ENCODE measurements at regions not wholly inside any gene's neighbourhood (a gene's known extent, or its start where the extent isn't known, plus 50 kb on each side); places are given as distances from the start of the nearest gene placed in this dataset.

DNA sequence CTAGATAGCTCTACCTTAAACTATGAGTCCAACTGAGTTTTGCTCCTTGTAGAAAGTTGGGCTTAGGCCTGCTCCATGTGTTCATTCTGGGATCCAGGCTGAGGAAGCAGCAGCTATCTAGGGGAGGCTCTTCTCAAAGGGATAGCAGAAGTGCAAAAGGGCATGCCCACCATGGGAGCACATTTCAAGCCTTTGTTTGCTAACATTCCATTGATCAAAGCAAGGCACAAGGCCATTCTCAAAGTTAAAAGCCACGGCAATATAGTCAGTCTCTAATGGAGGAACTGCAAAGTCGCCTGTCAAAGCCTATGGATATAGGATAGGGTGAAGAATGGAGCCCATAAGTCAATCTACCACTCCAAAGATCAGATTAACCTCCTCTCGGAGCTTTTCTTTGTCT lies 488.1 kb upstream of the ARX start:
- DNase-seq, result no peak

DNA sequence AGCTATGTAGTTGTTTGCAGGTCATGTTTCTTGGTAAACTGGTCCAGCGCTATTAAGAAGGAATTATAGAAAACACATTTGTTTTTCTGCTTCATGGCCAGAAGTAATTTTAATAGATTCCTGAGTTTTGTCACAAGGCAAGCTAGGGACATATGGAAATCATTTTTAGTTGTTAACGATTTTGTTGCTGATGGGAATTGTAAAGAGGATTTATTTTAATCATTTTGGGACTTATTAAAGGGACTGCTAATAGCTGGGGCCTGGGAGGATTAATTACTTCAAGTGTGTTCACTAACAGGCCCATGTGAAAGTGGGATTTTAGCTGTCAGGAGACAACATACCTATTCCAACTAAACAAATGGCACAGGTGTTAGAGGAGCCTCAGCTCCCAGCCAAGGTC lies 492.0 kb upstream of the ARX start:
- peak in 1 of 3 donors; percentile 38 for DNase-seq

DNA sequence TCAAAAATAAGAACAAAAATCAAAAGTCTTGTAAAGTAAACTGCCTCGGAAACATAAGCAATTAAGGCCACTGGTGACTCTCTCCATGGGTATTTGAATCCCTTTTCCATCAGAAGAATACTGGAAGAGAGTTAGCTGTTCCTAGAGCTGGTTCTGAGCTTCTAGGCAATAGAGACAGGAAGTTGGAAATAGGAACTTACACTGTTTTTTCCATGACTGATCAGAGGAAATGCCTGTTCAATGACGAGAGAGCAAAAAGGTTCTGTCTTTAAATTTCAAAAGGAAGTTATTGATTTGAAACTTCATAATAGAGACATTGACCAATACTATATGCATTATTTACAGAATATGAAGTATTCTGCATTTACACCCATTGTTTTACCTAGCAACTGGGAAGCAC lies 503.5 kb upstream of the ARX start:
- DNase-seq, result peak in 1 of 3 donors; percentile 10

DNA sequence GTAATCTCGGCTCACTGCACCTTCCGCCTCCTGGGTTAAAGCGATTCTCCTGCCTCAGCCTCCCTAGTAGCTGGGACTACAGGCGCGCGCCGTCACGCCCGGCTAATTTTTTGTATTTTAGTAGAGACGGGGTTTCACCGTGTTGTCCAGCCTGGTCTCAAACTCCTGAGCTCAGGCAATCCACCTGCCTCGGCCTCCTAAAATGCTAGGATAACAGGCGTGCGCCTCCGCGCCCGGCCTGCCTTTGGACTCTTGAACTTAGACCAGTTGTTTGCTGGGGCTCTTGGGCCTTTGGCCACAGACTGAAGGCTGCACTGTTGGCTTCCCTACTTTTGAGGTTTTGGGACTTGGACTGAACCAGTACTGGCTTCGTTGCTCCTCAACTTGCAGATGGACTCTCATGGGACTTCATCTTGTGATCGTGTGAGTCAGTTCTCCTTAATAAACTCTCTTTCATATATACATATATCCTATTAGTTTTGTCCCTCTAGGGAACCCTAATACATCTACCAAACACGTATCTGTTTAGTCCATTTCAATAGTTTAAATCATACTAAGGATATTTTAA lies 506.8 kb upstream of the ARX start:
- peak in 2 of 3 donors; percentile 33 to 64 for DNase-seq

DNA sequence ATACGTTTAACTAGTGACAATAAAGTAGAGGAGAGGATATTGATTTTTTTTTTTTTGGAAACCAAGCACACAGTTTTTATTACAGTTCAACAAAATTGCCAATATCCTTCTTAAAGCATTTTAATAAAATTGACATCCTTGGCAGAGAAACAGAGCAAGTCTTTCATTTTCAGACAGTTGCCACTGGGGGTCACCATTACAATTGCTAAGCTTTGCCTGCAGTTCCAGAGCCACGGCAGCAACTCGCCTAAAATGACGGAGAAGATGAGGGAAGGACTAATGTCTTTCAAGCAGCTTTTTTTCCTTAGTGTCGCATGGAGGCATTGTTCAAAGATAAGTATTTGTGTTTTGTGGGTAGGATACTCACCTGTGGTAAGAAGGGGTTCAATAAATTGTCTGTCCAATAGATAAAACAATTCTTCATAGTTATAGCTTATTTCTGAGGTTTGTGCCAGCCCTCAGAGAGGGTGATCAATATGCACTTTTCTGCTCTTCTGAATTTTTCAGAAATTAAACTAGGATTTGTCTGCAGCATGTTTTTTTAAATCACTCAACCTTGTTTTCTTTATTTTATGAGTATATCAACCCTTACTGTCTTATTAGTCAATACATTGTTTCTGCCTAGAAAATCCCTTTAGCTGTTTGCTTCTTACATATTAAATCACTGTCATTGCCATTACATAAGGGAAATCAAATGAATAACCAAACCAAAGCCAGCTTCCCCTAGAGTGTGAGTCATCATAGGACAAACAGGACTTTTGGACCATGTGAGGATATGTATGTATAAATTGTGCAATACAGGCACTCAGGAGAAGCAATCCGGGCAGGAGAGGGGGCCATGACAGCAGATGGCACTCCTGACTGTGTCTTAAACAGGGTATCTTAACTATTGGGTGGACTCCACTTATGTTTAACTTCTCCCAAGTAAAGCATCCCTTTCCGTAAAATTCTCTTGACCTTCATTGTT lies 508.1 kb upstream of the ARX start:
- peak; percentile 45 to 78 (median 61) for DNase-seq

DNA sequence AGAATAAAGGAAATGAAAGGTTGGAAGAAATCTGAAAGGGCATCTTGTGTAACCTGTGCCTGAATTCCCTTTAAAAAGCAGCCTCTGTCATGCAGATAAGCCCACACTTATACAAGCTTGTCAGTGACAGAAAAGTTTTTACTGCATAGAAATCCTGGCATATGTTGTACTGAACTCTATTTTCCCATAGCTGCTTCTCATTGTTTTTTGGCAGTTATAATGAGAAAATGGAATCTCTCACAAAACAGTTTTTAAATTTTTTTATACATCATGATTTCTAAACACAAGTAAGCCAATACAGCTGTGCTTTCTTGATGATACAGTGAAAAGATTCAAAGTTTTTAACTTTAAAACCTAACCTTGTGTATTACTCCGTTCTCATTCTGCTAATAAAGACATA lies 511.4 kb upstream of the ARX start:
- peak in 2 of 3 donors; percentile 16 to 46 for DNase-seq

DNA sequence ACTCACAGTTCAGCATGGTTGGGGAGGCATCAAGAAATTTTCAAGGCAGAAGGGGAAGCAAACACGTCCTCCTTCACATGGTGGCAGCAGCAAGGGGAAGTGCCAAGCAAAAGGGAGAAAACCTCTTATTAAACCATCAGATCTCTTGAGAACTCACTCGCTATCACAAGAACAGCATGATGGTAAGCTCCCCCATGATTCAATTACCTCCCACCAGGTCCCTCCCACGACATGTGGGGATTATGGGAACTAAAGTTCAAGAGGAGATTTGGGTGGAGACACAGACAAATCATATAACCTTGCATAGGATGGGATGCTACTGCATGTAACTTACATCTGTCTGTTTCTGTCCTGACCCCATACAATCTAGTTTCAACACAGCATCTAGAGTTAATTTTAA lies 511.8 kb upstream of the ARX start:
- peak in 1 of 3 donors; percentile 24 for DNase-seq

DNA sequence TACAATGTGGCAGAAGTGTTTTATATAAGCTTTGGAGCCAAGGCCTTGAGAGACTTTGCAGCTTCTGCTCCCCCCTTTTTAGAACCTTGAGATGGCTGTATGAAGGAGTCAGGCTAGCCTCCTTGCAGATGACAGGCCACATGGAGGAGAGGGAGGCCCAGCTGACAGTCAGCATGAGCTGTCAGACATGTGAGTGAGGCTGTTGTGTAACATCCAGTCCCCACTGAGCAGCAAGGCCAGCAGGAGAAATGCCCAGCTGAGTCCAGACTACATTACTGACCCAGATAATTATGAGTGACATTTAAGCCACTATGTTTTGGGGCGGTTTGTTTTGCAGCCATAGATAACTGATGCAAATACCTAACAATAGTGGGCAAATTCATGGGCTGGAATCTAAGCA lies 515.3 kb upstream of the ARX start:
- no peak for DNase-seq

DNA sequence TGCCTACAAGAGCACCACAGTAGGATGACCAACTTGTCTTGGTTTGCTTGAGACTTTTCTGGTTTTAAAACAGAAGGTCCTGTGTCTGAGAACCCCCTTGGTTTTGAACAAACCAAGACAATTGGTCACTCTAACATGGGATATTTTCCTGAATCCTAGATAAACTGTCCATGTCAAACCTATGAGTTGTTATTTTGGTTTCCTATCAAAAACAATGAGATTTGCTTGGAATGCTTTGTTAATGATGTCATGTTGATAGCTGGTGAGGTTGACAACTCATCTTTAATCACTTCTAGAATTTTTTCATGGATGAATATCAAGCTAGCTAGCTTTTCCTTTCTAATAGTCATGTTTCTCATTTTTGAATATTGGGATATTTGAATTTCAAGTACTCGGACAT lies 518.3 kb upstream of the ARX start:
- DNase-seq, result no peak

DNA sequence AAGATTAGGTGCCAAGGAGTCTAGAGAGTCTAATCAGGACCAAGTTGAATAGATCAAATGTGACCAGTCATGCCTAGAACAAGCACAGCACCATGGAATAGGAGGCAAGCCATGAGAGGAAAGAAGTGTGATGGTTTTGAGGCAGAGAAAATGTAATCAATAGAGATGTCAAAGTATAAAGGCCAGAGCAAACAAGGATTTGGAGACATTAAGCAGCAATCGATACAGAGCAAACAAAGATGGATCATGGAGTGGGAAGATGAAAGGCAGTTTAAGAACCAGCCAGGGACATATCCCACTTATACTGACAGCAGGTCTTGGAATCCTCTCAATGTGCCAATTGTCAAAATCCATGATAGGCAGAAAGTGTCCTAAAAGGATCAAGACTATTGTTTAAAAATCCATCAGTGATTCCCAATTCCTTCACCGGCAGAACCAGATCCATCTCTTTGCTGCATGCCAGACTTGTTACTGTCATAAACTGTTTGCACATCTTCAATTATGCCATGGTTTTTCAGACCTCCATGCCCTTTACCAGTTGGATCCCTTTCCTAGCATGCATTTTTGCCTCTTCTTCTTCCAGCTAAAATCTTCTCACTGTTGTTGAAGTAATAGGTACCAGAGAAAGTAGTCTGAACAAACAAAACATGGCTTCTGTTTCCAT lies 520.7 kb upstream of the ARX start:
- DNase-seq, result no peak

DNA sequence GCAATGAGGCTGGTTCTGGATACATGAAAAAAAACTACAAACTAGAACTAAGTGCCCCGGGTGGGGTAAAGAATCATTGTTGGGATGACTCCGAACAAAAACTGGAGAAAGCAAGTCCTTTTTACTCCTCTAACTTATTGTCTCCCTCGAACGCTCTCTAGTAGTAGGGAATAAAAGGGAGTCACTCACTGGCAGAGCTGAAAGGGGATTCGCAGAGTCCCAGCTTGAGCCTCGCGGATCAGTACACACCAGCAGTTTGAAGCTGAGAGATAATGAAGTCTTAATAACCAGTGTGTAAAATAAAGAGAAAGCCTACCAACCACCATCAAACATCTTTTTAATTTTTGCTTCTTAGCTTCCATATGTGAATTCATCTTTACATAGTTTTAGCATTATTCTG lies 521.9 kb upstream of the ARX start:
- DNase-seq, result no peak

DNA sequence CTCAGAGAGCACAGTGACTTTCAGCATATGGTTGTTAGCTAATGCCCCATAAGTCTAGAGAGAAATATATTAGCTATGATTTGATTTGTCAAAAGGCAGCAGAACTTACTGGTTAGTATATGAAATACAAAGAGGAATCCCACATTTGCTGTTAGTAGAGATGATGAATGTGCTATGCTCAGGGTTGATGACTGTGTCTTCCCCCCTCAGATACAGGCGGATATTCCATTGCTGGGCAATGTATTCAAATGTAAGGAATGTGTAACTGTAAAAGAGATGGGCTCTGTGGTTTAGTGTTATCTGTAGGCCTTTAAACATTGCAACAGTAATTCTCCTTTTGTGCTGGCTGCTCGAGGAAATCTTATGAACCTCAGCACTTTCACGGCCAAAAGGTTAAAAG lies 528.9 kb upstream of the ARX start:
- peak in 1 of 3 donors; percentile 48 for DNase-seq

DNA sequence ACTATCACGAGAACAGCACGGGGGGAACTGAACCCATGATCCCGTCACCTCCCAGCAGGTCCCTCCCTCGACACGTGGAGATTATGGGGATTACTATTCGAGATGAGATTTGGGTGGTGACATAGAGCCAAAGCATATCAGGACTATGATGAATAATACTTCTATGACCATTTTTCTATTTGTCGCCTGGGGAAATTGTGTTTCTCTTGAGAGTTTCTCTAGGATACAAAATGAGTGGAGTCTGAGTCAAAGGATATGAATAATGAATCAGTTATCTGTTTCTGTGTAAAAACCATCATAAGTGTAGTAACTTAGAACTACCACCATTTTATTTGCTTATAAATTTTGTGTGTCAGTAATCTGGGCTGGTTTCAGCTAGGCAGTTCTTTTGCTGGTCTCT lies 533.0 kb upstream of the ARX start:
- DNase-seq, result no peak

DNA sequence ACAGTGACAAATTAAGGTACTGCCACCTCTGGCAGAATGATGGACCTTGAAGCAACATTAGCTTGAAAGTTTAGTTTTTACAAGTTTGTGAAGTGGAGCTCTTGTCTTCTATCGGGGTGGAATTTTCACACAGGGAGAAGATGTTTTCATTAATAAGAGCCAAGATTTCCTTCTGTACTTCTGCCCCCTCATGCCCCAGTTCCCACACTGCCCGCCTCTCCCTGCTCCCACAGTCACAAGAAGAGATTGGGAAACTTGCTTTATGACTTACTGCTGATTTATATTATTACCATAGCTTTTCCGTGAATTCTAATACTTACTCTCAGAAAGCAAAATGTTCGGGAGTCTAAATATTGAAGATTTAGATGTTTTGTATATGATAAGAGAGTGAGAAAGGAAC lies 539.8 kb upstream of the ARX start:
- no peak for DNase-seq

DNA sequence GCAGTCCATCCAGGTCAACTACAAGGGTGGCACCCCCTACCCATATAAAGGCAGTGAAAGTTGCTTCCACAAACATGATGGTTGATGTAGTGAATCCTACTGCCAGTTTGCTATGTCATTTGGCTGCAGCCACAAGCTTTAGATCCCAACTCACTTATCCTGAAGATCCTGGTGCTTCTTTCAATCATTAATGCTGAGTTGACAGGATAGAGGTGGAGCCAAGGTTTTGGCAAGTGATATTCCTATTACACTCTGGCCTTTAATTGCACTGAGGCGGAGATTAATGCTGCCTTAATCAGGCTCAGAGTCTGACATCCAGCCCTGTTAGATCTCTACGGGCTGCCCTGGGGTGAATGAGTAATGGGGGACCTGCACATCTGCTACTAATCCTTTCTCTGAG lies 542.4 kb upstream of the ARX start:
- no peak for DNase-seq

DNA sequence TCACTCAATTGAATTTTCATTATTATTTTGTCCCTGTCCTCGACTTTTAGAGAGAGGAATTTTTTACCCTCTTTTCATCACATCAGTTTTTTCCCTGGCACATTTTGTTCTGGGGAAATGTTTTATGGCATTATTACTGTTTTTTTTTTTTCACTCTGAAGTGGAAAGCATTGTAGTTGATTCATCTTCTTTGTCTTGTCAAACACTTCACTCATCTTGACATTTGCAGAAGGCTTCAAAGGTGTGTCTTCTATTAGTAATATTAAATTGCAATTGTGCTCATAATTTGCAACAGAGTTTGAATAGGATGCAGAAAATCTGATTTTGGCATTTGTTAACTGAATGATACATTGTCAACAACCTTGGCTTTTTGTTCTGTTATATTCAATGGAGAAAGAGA lies 545.4 kb upstream of the ARX start:
- DNase-seq, result no peak

DNA sequence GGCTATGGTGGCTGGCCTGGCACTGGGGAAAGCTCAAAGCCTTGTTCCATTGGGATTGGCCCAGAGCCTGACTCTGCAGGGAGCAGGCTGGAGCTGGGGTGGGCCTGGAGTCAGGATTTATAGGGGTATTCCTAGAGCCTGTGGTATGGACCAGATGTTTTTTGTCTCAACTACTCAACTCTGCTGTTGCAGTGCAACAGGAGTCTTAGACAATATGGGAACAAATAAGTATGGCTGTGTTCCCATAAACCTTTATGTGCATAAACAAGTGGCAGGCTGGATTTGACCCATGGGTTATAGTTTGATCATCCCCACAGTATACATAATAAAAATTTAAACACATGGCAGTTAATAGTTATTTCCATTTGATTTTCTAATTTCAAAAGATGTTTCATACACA lies 557.9 kb upstream of the ARX start:
- DNase-seq, result no peak

DNA sequence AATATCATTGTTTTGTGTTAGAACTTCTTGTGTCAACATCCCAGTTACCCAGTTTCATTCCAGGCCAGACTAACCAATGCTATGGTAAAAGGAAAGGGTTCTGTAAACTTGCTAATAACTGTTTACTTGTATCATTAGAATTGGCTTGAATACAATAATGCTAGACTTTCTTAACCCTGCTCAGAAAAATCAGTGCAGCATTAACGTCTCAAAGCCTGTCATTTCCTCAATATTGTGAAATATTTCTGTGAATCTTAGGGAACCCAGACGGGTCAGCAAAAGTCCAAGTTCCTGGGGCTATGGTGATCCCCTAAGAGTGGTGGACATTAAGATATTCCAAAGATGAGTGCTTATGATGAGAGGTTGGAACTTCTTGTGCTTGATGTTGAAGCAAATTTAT lies 541.2 kb upstream of the MAGEB18 start:
- DNase-seq, result no peak

DNA sequence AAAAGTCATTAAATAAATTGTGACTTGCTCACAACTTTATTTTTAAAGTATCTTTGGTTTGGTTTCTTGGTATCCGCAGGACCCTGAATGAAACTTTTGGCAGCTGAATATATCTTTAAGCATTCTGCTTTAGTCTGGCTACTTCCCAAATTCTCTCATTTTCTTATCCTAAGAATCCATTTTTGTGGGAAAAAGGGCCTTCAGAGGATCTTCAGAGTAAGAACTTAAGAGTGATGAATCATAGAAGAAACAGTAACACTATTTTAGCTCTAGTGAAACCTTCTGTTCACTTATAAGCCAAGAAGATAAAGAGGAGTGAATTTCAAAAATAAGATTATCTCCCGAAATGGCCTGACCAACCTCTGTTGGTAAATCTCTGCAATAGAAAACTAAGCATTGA lies 540.6 kb upstream of the MAGEB18 start:
- peak; percentile 4 to 22 (median 6) for DNase-seq

DNA sequence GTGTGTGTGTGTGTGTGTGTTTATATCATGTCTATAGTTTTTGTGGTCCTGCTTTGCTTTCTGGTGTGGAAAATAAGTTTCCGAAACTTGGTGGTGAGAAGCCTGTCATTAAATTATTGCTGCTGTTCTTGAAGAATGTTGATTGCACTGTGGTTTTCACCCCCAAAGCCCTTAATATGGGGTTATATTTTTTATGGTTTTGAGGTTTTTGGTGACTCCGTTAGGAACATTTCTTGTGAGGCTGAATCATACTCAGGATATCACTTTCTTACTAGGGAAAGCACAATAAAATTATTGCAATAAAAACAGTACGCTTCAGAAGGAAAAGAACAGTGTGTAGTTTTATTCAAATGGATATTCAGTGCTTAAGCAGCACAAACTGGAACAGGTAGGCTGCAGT lies 539.1 kb upstream of the MAGEB18 start:
- peak in 1 of 3 donors; percentile 23 for DNase-seq

DNA sequence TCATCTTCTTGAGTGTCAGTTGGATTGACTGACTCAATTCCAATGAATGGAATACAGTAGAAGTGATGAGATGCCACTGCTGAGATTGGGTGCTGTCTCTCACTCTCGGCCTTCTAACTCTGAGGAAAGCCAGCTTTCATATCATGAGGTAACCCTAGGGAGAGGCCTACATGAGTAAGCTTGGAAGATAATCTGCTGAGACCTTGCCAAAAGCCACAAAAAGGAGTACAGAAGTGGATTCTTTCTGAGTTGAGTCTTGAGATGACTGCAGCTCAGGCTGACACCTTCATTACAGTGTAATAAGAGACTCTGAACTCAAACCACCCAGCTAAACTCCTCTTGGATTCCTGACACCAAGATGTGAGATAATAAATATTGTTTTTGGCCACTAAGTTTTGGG lies 537.4 kb upstream of the MAGEB18 start:
- peak in 1 of 3 donors; percentile 57 for DNase-seq

DNA sequence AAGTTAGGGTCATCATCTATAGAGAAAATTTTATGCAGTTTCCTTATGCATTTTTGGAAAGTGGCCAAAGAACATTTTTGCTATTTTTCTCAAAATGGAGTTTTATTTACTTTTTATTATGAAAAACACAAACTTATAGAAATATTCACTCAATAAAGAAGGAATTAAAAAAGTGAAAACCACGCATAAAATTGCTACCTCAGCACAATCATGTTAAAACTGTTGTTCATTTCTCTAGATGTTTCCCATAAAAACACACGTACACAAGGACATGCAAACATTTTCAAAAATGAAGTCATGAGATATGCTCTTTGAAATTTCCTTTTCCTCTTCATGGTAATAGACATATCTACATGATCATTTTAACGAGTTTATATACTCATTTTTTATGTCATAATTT lies 536.8 kb upstream of the MAGEB18 start:
- DNase-seq, result no peak

DNA sequence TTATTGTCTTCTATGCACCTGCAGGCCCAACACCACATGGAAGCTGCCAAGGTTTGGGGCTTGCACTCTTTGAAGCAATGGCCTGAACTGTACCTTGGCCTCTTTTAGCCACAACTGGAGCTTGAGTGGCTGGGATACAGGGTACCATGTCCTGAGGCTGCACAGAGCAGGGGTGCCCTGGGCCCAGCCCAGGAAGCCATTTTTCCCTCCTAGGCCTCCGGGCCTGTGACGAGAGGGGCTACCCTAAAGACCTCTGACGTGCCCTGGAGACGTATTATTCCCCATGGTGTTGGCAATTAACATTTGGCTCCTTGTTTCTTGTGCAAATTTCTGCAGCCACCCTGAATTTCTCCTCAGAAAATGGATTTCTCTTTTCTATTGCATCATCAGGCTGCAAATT lies 519.9 kb upstream of the MAGEB18 start:
- no peak for DNase-seq
